ENCODE measurements at regions not wholly inside any gene's neighbourhood (a gene's known extent, or its start where the extent isn't known, plus 50 kb on each side); places are given as distances from the start of the nearest gene placed in this dataset.

GRCh38 chr5:42035526-42035925 lies 110.4 kb downstream of the FBXO4 start:
- TF ChIP-seq CTCF (IDR thresholded peaks at IDR 0.05) = no peak
- H3K27me3 Mint-ChIP-seq (ENCODE audit: low read depth, poor library complexity) = peaks cover 3% of the 10 kb centered on the region
- no peak overlapping the region for H3K27ac Mint-ChIP-seq
- H3K9me3 Mint-ChIP-seq = no peaks in the 10 kb centered on the region
- no peak for DNase-seq
- H3K4me3 Mint-ChIP-seq = no peak overlapping the region
- no peaks in the 10 kb centered on the region for H3K36me3 Mint-ChIP-seq (ENCODE audit: low read depth)
- H3K4me1 Mint-ChIP-seq = peaks cover 6% of the 10 kb centered on the region

DNA sequence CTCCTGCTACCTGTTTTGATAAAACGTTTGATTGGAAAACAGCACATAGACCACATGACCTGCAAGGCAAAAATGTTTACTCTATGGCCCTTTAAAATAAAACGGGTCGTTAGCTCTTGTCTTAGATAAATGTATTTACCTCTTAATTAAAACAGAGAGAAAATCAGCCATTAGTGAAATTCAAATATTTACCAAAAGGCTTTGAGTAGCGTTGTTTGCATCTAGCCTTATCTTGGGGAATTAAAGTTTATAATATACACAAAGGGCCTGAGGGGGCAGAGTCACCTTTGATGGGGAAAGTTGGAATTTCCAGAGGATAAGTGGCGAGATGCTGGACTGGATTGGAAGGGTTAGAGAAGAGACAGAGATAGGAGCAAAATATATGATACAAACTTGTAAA lies 111.3 kb downstream of the FBXO4 start:
- Mint-ChIP-seq H3K27me3 (ENCODE audit: low read depth, poor library complexity) (peaks cover 3% of the 10 kb centered on the region), H3K9me3 (no peaks in the 10 kb centered on the region), H3K27ac (no peak overlapping the region)

GRCh38 chr5:42037379-42037932 lies 112.4 kb downstream of the FBXO4 start:
- H3K27me3 Mint-ChIP-seq (ENCODE audit: low read depth, poor library complexity) = peaks cover 3% of the 10 kb centered on the region
- DNase-seq = no peak
- no peaks in the 10 kb centered on the region for H3K36me3 Mint-ChIP-seq (ENCODE audit: low read depth)
- no peak for TF ChIP-seq CTCF (IDR thresholded peaks at IDR 0.05)
- no peak overlapping the region for H3K4me3 Mint-ChIP-seq
- no peaks in the 10 kb centered on the region for H3K9me3 Mint-ChIP-seq
- H3K4me1 Mint-ChIP-seq = peaks cover 6% of the 10 kb centered on the region
- H3K27ac Mint-ChIP-seq = no peak overlapping the region

More for the DNA sequence above, 111.3 kb downstream of the FBXO4 start:
- TF ChIP-seq CTCF (IDR thresholded peaks at IDR 0.05) = no peak
- no peak overlapping the region for H3K4me3 Mint-ChIP-seq
- no peaks in the 10 kb centered on the region for H3K36me3 Mint-ChIP-seq (ENCODE audit: low read depth)
- DNase-seq = no peak
- H3K4me1 Mint-ChIP-seq = peaks cover 6% of the 10 kb centered on the region

DNA sequence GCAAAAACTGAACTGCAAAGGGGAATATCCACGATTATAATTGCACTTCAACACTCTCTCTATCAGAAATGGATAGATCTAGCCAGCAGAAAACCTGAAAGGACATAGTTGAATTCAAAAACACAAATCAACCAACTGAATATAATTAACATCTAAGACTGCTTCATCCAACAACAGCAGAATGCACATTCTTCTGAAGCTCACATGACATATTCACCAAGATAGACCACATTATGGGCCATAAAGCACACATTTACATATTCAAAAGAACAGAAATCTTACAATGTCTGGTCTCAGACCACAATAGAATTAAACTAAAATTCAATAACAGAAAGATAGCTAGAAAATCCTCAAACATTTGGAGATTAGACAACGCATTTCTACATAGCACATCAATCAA lies 118.3 kb downstream of the FBXO4 start:
- no peak for DNase-seq
- Mint-ChIP-seq H3K9me3 (no peaks in the 10 kb centered on the region), H3K4me1 (no peaks in the 10 kb centered on the region), H3K4me3 (no peak overlapping the region), H3K27ac (no peak overlapping the region), H3K36me3 (ENCODE audit: low read depth) (no peaks in the 10 kb centered on the region), H3K27me3 (ENCODE audit: low read depth, poor library complexity) (peaks cover 12% of the 10 kb centered on the region)
- TF ChIP-seq CTCF (IDR thresholded peaks at IDR 0.05) = no peak

- no peaks in the 10 kb centered on the region for H3K4me1 Mint-ChIP-seq
- no peaks in the 10 kb centered on the region for H3K9me3 Mint-ChIP-seq
- H3K27me3 Mint-ChIP-seq (ENCODE audit: low read depth, poor library complexity) = no peaks in the 10 kb centered on the region
- H3K4me3 Mint-ChIP-seq = no peak overlapping the region
- peak; percentile 50 for DNase-seq
- TF ChIP-seq CTCF (IDR thresholded peaks at IDR 0.05) = peak; percentile 70
- no peak overlapping the region for H3K27ac Mint-ChIP-seq
- no peaks in the 10 kb centered on the region for H3K36me3 Mint-ChIP-seq (ENCODE audit: low read depth)
These were observed 132.2 kb downstream of the FBXO4 start for GRCh38 chr5:42057254-42057690.

DNA sequence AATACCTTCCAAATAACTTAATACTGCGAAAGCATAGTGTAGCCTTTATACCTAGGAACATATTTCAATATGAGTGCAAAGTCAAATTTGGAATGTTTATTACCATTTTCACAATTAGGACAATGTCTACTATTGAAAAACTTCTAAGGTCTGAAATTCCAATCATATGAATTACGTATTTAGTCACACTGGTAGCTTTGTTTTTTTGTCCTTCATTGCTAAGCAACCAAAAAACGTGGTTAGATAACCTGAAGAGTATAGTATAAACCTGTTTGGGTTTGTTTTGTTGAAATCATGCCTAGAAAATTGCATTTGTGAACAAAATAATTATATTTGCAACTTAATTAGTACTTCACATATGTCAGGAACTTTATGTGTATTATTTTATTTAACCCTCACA lies 134.2 kb downstream of the FBXO4 start:
- H3K36me3 Mint-ChIP-seq (ENCODE audit: low read depth) = no peaks in the 10 kb centered on the region
- H3K4me3 Mint-ChIP-seq = no peak overlapping the region
- H3K27ac Mint-ChIP-seq = no peak overlapping the region
- no peak for DNase-seq
- H3K27me3 Mint-ChIP-seq (ENCODE audit: low read depth, poor library complexity) = no peaks in the 10 kb centered on the region
- no peak for TF ChIP-seq CTCF (IDR thresholded peaks at IDR 0.05)
- H3K9me3 Mint-ChIP-seq = no peaks in the 10 kb centered on the region
- no peaks in the 10 kb centered on the region for H3K4me1 Mint-ChIP-seq
